Stimulated activated naive CD4-positive, alpha-beta T cell treated with Interleukin-2 at 50 U/mL for 16 hours (primary cell): ENCODE measurements at regions not wholly inside any gene's neighbourhood (a gene's known extent, or its start where the extent isn't known, plus 50 kb on each side); places are given as distances from the start of the nearest gene placed in this dataset.

ENCODE experiments used
- DNase-seq: peaks from one replicate; lab custom pipeline; 2025; lab: John Stamatoyannopoulos, UW

DNA sequence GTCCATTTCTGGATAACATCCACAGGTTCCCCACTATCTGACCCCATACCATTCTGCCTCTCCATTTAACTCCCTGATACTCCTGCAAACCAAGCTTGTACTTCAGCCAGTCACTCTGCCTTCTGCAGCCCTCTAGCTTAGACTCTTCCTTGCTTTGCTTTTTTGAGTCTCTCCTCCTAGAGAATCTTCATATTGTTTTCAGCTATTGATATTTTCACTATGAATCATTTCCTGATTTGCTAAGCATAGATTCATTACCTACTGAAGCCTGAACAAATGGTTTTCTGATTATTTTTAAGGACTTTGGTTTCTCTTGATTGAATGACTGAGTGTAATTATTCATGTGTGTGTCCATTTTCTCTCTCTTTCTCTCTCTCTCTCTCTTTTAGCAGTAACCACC is 2102.3 kb upstream of the CELF4 start:
- no peak for DNase-seq

DNA sequence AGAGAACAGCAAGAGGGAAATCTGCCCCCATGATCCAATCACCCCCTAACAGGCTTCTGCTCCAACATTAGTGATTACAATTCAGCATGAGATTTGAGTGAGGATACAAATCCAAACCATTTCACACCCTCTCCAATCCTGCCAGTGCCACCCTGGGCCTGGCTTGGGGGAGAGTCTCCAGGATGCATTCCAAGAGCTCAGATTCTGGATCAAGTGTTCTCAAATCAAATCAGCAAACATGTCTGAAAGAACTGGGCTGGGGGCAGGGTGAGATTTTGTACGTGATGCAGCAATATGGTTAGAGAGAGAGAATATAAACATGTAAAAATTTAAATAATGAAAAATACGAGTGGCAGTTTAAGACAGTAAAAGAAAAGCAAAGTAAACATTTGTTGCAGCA is 2100.9 kb upstream of the CELF4 start:
- no peak for DNase-seq

DNA sequence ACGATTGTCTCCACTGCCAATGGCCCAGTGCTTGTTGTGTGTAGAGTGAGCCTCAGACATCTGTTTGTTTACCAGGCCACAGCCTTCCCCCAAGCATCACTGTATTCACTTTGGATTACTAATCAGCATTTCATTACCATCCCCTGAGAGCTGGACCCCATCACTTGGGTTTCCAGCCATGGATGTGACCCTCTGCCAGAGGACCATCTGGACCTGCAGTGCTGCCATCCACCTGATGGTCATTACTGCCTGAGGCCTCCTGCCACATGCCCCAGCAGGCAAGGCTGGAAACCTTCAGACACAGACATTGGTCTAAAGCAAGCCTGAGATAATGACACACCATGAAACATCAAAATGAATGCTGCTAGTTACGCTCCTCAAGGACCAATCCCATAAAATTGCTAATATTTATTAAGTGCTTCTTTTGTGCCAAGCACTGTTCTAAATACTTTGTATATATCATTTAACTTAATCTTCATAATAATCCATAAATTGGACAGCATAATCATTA is 2096.3 kb upstream of the CELF4 start:
- DNase-seq, result no peak

DNA sequence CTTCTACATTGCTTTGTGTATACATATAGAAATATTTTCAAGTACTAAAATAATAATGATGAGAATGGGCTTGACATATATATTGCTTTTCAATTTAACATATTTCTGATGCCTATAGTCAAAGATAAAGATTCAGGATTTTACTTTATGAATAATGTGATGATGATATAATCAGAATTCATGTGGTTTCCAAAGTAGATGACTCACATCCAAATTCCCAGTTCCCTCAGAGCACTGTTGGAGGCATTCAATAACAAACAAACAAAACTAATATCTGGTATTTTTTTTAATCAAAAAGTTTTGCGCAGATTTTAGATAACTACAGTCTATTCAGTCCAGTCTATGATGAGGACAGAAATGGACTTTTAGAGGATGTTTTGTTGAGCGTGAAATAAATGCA is 2094.5 kb upstream of the CELF4 start:
- DNase-seq, result no peak

DNA sequence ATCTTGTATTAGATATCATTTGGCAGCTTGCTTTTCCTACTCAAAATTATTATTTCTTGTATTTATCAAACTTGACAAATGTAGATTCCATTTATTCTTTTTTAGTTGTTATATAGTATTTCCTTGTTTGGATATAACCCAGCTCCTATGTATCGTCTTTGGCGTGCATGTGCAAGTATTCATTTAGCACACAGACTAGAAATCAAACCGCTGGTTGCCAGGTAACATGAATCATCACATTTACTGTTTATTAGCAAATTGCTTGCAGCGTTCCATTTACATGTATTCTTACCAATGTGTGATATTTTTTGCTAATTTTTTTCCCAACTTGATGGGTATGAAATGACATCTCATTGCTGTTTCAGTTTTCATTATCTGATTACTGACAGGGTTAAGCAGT is 2089.7 kb upstream of the CELF4 start:
- no peak for DNase-seq

DNA sequence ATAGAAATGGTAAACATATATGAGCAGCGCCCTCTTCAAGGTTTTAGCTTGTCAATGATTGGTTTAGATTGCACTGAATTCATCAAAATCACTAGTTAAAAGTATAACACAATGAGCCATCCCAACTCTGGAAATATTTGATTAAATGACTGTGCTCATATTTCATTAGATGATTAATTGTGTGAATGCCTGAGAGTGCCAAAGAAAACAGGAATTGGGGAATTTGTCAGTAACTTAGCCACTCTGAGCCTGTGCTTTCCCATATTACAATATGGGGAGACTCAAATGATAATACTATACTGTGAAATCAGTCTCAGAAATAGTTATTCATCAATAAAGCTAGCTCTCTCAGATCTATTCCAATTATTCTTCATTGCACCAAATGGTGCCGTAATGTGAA is 2087.6 kb upstream of the CELF4 start:
- no peak for DNase-seq

DNA sequence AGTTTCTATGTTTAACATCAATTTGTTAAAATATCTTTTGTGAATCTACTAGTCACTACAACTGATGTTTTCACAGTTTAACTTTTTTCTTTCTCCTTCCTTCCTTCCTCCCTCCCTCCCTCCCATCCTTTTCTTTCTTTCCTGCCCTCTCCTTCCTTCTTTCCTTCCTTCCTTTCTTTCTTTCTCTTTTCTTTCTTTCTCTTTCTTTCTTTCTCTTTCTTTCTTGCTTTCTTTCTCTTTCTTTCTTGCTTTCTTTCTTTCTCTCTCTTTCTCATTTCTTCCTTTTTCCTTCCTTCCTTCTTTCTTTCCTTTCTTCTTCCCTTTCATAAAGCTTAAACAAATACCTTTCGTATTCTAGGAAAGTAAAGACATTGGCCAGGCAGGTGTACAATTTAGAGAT is 2083.0 kb upstream of the CELF4 start:
- DNase-seq, result no peak

DNA sequence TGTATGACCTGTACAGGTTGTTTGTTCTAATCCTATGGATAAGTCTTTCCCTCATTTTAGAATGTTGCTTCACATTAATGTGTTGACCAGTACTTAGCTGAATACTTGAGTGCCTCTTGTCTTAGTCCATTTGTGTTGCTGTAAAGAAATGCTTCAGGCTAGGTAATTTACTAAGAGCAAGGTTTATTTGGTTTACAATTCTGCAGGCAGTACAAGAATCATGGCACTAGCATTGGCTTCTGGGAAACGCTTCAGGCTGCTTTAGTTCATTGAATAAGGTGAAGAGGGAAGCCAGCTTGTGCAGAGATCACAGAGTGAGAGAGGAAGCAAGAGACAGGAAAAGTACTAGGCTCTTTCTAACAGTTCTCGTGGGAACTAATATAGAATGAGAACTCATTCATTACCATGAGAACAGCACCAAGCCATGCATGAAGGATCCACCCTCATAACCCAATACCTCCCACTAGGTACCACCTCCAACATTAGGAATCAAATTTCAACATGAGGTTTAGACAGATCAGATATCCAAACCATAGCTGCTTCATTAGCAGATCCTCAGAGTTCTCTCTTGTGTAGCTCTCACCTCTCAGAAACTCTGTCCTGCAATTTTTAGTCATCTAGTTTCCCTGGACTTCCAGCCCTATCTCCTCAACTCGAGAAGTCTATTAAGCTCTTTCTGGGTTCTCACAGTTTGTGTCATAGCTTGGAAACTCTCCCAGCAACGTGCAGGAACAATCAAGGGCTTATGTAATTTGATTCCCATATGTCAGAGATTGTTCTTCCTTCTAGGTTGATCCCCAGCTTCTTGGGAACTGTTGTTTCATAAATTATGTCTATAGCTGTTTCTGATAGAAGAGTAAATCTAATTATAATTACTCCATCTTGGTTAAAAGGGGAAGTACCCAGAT is 2082.3 kb upstream of the CELF4 start:
- DNase-seq, result no peak

DNA sequence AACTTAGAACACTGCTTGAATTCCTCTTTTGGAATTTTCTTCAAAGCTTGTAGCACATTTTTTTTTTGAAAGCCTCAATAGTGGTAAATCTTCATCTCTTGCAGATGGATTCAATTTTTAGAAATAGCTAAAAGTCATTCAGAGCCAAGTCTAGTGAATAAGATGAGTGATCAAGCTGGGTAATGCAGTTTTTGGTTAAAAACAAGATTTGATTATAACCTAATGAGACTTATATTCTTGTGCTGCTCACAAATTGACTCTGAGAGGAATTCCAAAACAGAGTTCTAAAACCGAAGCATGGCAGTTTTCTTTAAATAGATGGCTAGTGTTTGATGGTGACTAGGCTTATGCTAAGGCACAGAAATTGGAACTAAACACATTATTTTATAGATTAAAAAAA is 2072.6 kb upstream of the CELF4 start:
- no peak for DNase-seq

DNA sequence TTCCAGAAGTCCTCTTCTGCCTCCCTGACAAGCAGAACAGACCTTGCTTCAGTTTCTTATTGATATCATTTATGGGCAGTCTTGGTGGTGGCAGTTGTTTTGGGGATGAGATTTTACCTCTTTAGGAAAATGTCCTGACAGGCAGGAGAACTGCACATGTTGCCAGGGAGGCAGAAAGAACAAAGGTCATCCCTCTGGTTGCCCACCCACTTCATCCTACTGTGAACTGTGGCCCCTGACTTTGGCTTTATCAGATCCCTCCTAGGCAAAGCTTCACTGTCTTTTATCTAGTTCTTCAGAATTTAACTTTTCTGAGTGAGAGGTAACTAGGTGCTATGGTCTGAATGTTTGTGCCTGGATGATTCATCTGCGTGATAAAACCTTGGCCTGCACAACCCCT is 2071.3 kb upstream of the CELF4 start:
- DNase-seq, result no peak

DNA sequence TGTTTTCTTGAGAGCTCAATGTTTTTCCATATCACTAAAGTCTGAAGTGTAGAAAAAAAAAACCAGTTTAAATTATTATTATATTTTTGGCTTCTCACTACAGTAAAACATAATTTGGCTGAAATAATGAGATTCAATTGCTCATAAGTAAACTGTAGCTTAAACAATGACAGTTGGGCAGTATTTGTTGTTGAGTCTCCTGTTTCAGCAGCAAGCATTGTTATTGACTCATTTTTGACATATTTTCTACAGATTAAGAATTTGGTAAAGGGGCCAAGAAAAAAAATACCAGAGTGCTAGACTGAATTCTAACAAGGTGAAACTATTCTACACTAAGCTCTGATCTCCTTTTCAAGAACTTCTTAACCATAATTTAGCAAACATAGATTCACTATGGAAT is 2070.4 kb upstream of the CELF4 start:
- no peak for DNase-seq

DNA sequence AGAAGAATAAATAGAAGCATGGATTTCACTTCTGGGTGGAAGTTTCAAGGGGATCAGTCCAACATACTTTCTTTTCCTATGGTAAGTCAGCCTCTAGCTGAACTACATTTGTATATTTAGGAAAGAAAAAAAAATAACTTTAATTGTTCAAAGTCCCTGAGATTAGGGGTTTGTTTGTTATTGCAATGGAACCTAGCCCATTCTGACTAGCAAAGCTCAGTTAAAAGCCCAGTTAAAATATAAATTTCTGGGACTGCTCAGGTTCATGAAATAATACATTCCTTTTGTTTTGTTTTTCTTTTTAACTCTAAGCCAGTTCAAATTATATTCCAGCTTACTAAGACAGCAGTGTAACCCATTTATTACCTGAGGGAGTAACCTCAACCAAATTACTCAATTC is 2069.6 kb upstream of the CELF4 start:
- no peak for DNase-seq

DNA sequence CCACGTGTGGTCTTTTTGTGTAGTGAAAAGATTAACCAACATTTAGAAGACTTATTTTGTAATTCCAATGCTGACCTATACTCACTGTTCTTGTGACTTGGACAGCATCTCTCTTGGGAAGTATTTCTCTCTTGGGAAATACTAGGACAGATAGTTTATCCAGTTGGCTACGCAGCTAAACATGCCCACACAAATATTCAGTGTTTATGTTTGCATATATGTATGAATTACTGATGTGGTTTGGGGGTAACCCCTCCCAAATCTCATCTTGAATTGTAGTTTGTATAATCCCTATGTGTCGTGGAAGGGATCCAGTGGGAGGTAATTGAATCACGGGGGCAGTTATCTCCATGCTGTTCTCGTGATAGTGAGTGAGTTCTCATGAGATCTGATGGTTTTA is 2062.3 kb upstream of the CELF4 start:
- DNase-seq, result no peak

DNA sequence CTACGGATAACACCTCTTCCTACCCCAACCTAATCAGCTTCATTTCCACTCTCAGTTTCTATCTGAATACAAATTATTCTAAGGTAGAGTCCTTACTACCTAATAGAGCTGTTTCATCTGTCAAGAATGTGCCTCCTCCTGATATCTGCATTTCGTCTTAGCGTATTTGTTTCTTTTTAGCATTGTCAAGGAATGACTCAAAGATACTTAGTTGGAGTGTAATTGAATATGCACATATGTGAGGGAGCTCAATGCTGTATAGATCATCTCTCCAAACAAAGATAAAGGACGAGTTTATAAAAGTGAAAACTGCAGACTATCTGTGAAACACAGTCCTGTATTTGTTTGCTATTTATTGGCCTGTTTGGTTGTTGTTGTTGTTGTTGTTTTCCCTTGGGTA is 2059.4 kb upstream of the CELF4 start:
- no peak for DNase-seq

DNA sequence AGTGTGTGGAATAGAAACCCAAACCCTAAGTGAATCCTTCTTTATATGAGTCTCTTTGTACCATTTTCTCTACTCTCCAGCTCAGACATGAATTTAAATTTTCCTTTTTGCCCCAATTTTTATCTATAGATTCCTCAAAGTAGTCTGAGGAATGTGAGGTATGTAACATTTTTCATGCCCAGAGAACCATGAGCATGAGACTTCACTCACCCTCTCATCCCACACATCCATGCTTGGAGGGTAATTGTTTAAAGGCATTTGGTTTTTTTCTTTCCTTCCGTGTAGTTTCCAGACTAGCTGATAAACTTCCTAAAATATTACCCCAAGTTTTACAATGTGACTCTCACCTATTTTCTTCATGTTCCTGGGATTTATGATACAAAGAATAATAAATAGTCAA is 2056.8 kb upstream of the CELF4 start:
- no peak for DNase-seq

DNA sequence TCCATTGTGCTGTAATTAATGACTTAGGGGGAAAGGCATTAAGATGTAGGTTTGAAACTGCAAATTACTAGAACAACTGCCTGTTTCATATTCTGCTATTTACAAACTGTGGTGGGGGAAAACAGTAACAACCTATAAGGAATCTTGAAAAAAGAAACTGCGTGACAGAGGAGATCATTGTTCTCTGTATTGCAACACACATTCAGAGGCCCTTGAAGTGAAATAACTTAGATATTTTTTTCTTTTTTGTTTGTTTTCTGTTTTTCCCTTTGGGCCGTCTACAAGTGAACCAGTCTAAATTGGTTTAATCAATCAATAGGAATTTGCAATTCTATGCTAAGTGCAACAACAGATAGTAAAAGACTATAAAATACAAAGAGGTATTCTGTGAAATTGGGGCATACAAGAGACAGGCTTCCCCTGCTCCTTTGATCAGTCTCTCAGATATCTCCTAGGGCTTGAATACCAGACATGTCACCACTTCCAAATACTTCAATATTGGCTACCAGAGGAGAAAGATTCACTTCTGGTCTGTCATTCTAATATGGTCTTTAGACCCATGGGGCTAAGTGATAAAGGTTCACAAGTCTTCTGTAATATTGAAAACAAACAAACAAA is 2055.1 kb upstream of the CELF4 start:
- no peak for DNase-seq

DNA sequence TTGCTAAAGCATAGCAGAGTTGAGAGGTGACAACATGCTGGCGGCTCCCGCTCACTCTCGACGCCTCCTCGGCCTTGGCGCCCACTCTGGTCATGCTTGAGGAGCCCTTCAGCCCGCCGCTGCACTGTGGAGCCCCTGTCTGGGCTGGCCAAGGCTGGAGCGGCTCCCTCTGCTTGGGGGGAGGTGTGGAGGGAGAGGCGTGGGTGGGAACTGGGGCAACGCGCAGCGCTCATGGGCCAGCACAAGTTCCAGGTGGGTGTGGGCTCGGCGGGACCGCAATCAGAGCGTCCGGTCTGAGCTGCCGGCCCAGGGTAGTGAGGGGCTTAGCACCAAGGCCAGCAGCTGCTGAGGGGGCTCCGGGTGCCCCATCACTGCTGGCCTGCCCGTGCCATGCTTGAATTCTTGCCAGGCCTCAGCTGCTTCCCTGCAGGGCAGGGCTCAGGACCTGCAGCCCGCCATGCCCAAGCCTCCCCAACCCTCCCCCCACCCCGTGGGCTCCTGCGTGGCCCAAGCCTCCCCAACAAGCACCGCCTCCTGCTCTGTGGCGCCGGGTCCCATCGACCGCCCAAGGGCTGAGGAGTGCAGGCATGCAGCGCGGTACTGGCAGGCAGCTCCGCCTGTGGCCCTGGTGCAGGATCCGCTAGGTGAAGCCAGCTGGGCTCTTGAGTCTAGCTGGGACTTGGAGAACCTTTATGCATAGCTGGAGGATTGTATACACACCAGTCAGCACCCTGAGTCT is 2052.8 kb upstream of the CELF4 start:
- no peak for DNase-seq

DNA sequence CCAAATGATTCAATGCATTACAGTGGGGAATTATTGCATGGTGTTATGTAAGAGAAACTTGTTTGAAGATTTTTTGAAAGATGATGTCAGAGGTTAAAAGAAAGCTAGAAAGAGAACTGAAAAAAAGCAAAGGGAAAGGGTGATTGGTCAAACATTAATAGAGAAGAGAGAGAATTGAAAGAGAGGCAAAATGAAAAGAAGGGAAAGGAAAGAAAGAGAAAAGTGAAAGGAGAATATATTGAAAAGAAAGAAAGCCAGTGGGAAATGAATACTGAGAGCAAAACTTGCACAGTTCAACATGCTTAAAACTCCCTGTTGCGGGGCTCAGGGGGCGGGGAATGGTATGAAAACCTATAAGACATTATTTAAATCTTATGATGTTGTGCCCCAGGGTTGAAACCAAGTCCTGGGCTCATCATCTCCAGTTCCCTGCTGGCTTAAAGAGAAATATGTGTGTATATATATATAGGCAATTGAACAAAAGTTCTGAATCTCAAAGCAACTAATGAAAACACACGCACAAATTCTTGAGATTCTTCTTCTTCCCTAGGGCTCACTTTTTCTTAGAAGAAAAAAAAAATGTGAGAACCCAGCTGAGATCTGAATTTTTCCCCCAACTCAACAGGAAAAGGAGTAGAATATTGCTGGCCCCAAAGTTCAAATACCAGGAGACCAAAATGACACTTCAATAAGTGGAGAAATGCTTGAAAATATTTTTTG is 2045.9 kb upstream of the CELF4 start:
- no peak for DNase-seq

DNA sequence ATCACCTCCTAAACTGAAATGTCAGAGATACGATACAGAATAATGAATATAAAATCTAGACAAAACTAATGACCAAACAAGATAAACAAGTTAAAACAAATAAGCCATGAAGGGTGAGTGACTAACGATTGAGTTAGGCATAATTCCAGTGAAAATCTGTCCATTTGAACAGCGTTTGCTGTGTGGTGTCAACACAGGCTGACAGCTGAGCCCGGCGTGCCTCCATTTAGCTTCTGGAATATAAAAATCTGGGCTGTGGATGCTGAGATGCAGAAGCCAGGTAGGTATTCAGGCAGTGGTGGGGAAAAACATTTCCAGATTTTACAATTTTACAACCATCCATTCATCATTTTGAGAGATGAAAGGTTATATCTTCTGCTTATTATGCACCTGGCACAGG is 2041.4 kb upstream of the CELF4 start:
- DNase-seq, result no peak

DNA sequence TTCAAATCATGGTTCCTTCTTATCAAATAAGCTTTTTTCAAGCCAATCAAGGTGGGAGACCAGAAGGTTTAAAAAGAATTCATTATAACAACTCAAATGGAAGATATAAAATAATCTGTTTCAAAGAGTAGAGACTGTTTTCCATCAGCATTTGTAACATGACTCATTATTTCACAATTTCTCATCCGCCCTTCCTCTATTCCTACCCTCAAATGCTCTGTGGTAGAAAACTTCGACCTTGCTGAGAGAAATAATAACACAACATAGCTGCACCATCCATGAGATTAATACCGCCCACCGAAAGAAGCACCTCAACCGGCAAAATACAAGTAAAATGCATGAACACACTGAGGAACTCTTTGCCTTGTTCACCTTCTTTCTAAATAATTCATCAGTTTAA is 2039.2 kb upstream of the CELF4 start:
- DNase-seq, result no peak

DNA sequence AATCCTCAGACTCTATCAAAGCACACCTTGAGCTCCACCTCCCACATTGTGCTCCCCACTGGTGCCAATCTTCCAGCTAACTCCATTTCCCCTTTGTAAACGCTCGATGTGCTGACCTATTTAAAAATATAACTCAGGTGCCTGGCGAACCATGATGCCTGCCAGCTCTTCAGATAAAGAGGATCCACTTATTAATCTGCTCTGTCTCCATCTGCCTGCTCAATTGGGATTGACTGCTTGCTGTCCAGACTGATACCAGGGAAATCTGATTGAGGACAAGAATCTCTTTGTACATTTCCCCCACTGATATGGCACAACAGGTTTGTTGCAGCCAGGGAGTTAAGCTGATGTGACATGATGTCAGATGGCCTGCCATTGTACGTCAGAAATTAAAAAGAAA is 2036.5 kb upstream of the CELF4 start:
- DNase-seq, result no peak

DNA sequence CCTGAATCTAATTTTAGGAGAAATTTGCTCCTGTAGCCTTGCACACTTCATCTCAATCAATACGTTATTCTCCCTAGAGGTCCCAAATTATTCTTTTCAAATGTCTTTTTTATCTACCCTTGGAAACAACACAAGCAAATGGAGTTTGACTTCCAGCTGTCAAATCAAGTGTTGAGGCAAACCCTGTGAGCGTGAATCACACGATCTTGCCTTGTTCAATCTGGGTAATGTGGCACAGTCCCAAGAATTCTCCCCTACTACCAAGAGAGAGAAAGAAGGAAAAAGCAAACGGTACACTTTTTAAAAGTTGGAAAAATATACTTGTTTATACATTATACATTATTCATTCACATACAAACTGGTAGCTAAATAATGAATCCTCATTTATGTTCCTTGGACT is 2035.3 kb upstream of the CELF4 start:
- DNase-seq, result no peak
